Effector memory CD4-positive, alpha-beta T cell (primary cell): ENCODE measurements at regions not wholly inside any gene's neighbourhood (a gene's known extent, or its start where the extent isn't known, plus 50 kb on each side); places are given as distances from the start of the nearest gene placed in this dataset.
"Not testable (repeated sequence)": the region's sequence is repeated elsewhere in the genome, so short reads cannot be mapped to it uniquely, and the experiment has no call there.

Experiments
- DNase-seq, 3 donors: peaks; one replicate each; pipeline ENCODE4 v3.0.0-alpha.2; 2020
- H3K27ac ChIP-seq: 2 replicates; pipeline ENCODE4 v1.7.0; 2013; ENCODE audit warnings: mild to moderate bottlenecking, low read length, moderate library complexity; ENCODE audit not compliant: insufficient read depth, poor library complexity, severe bottlenecking
- H3K27me3 ChIP-seq: replicated peaks from 2 replicates; pipeline ENCODE4 v1.7.0; 2013; ENCODE audit warnings: mild to moderate bottlenecking, low read length; ENCODE audit not compliant: insufficient read depth, control insufficient read depth, poor library complexity, severe bottlenecking
- H3K36me3 ChIP-seq: 2 replicates; pipeline ENCODE4 v1.7.0; 2013; ENCODE audit warnings: mild to moderate bottlenecking, low read length, moderate library complexity; ENCODE audit not compliant: control insufficient read depth, insufficient read depth
- H3K4me1 ChIP-seq: 2 replicates; pipeline ENCODE4 v1.7.0; 2013; ENCODE audit warnings: low read length, mild to moderate bottlenecking; ENCODE audit not compliant: control insufficient read depth, insufficient read depth, poor library complexity, severe bottlenecking
- H3K4me3 ChIP-seq: 2 replicates; pipeline ENCODE4 v1.7.0; 2013; ENCODE audit warnings: low read length, low read depth, mild to moderate bottlenecking; ENCODE audit not compliant: insufficient read depth, poor library complexity, severe bottlenecking
- H3K9me3 ChIP-seq: 2 replicates; pipeline ENCODE4 v1.7.0; 2013; ENCODE audit warnings: mild to moderate bottlenecking, low read length, moderate library complexity; ENCODE audit not compliant: control insufficient read depth

DNA sequence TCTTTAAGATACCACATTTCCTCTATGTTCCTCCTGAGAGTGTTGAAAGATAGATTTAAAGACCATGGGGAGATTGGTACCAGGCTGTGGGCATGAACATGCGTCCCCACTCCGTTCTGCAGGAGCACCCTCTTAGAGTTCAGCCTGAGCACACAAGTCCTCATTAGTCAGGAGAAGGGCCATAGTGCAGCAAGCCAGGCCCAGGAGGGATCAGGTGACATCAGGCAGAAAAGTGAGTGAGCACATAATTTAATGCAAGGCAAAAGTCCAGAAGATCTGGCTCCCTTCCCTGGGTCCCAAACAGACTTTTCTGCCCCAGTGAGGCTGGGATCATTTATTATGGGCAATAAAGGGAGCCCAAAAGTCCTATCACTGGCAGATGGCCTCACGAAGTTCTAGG, 263.7 kb upstream of the AGTR2 start:
- Histone ChIP-seq H3K36me3 (no peaks in the 10 kb centered on the region), H3K4me3 (no peak overlapping the region), H3K27ac (no peak overlapping the region), H3K9me3 (no peaks in the 10 kb centered on the region), H3K4me1 (no peaks in the 10 kb centered on the region), H3K27me3 (no peaks in the 10 kb centered on the region)
- no peak for DNase-seq

DNA sequence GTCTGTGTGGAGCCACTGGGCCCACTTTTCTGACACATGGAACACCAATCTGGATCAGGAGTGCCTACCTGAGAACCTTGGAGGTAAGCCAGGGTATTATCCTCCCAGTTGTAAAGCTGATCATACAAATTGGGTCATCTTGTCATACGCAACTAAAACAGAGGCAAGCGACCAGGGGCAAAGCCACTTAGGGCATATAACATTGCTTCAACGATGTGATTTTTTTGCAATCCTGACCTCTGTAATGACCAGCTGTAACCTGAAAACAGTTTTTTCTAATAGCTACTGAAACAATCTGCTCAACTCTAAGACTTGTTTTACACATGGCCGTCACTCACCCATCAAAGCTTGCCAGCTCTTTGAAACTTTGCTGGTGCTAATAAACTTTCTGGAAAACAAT, 261.5 kb upstream of the AGTR2 start:
- Histone ChIP-seq H3K9me3 (no peaks in the 10 kb centered on the region), H3K4me3 (no peak overlapping the region), H3K27ac (no peak overlapping the region), H3K27me3 (no peaks in the 10 kb centered on the region), H3K36me3 (no peaks in the 10 kb centered on the region), H3K4me1 (no peaks in the 10 kb centered on the region)
- DNase-seq, result no peak

DNA sequence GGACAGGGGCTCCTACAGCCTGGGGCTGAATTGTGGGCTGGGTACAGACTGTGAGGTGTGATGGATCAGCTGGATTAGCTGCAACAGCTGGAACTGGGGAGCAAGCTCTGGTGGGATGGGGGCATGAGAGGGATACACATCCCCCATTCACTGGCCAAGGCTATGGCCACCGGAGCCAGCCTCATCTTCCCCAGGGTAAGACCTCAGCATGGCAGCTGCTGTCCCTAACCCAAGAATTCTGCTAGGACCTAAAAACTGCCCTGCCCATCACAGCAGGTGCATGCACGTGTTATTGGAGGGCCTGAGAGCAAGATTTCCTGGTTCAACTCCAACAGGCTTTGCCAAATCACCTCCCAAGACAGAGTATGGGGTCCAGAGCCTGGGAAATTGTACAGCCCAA, 258.6 kb upstream of the AGTR2 start:
- H3K9me3 ChIP-seq, result no peaks in the 10 kb centered on the region
- H3K27ac ChIP-seq, result no peak overlapping the region
- no peak overlapping the region for H3K4me3 ChIP-seq
- H3K36me3 ChIP-seq, result no peaks in the 10 kb centered on the region
- H3K27me3 ChIP-seq, result no peaks in the 10 kb centered on the region
- DNase-seq, result no peak
- no peaks in the 10 kb centered on the region for H3K4me1 ChIP-seq

DNA sequence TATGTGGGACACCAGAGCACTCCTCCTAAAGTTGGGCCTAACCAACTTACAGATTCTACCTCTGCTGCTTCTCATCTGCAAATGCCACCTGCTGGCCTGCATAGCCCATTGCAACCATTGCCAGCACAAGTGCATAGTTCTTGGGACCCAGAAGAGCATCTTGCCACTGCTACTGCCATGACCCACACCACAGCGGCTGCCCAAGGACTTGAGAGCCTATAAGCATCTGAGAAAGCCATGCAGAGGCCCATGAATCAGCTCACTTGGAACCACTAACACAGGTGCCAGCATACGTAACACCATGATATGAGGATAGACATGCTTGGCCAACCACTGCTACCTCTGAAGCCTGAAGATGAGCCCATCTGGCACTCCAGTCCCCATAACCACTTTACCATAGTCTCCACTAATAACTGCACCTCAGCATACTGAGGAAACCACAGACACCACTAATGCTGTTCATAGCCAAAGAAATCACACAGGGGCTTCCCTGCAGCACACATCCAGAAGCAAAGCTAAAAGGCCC, 258.1 kb upstream of the AGTR2 start:
- DNase-seq, result no peak
- no peak overlapping the region for H3K27ac ChIP-seq
- H3K4me3 ChIP-seq, result no peak overlapping the region
- H3K27me3 ChIP-seq, result no peaks in the 10 kb centered on the region
- no peaks in the 10 kb centered on the region for H3K4me1 ChIP-seq
- no peaks in the 10 kb centered on the region for H3K9me3 ChIP-seq
- H3K36me3 ChIP-seq, result no peaks in the 10 kb centered on the region

DNA sequence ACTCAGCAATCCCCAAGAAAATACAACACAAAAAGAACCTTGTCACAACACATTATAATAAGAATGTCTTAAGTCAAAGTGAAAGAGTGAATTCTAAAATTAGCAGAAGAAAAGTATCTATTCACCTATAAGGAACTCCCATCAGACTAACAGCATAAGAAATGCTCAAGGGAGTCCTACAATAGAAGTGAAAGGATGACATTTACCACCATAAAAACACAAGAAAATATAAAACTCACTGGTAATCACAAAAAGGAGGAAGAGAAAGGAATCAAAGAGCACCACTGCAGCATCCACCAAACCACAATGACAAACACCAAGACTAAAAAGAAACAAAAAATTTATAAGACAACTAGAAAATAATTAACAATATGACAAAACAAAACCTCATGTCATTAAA, 257.0 kb upstream of the AGTR2 start:
- H3K27ac ChIP-seq, result no peak overlapping the region
- H3K9me3 ChIP-seq, result no peaks in the 10 kb centered on the region
- H3K4me1 ChIP-seq, result no peaks in the 10 kb centered on the region
- DNase-seq, result no peak
- no peak overlapping the region for H3K4me3 ChIP-seq
- no peaks in the 10 kb centered on the region for H3K36me3 ChIP-seq
- H3K27me3 ChIP-seq, result no peaks in the 10 kb centered on the region

DNA sequence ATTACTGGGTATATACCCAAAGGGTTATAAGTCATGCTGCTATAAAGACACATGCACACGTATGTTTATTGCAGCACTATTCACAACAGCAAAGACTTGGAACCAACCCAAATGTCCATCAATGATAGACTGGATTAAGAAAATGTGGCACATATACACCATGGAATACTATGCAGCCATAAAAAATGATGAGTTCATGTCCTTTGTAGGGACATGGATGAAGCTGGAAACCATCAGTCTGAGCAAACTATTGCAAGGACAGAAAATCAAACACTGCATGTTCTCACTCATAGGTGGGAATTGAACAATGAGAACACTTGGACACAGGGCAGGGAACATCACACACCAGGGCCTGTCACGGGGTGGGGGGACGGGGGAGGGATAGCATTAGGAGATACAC, 254.9 kb upstream of the AGTR2 start:
- H3K9me3 ChIP-seq, DNase-seq: not testable (repeated sequence)

DNA sequence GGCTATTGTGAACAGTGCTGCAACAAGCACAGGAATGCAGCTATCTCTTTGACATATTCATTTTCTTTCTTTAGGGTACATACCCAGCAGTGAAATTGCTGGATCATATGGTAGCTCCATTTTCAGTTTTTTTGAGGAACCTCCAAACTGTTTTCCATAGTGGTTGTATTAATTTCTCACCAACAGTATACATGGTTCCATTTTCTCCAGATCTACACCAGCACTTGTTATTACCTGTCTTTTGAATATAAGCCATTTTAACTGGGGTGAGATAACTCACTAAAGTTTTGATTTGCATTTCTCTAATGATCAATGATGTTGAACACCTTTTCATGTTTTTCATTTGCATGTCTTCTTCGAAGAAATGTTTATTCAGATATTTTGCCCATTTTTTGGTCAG, 241.1 kb upstream of the AGTR2 start:
- H3K36me3 ChIP-seq, result no peaks in the 10 kb centered on the region
- H3K9me3 ChIP-seq, result no peaks in the 10 kb centered on the region
- DNase-seq, result no peak
- no peak overlapping the region for H3K4me3 ChIP-seq
- H3K27me3 ChIP-seq, result no peaks in the 10 kb centered on the region
- H3K27ac ChIP-seq, result no peak overlapping the region
- H3K4me1 ChIP-seq, result no peaks in the 10 kb centered on the region

More for the DNA sequence above, 254.9 kb upstream of the AGTR2 start:
- not testable (repeated sequence) for H3K4me3 ChIP-seq, H3K4me1 ChIP-seq, H3K27ac ChIP-seq, H3K36me3 ChIP-seq, H3K27me3 ChIP-seq

DNA sequence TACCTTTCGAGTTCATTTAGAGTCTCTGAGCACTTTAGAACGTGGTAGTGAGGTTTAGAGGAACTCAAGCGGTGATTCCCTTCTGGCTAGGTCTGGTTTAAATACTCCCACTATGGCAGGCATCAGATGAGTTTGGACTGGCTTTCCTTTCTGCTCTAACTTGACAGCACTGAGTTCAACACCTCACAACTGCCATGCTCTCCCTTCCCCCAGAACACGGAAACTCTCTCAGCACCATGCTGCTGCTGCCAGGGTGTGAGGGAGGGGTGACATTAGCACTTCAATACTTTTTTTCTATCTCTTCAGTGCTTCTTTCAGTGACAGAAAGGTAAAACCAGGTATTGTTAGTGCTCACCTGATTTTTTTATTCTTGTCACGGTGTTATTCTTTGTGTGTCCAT, 234.5 kb upstream of the AGTR2 start:
- no peak for DNase-seq
- H3K4me3 ChIP-seq, result no peak overlapping the region
- no peaks in the 10 kb centered on the region for H3K27me3 ChIP-seq
- no peak overlapping the region for H3K27ac ChIP-seq
- H3K4me1 ChIP-seq, result no peaks in the 10 kb centered on the region
- H3K9me3 ChIP-seq, result no peaks in the 10 kb centered on the region
- H3K36me3 ChIP-seq, result no peaks in the 10 kb centered on the region

DNA sequence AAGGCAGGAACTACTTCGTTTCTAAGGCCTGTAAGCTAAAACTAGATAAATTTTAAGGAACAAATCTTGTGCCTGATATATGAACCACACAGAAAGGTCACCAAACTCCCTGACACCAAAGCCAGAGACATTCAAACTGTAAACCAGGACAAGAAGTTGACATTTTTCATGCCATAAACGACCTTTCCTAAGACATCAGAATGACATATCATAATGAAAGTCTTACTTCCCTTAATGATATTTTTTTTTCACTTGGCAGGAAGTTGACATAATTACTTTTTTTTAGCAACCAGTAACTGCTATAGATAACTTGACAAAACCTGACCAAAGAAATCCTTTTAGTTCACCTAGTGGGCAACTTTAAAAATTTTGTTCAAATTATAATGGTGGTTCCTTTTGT, 231.5 kb upstream of the AGTR2 start:
- H3K36me3 ChIP-seq, result no peaks in the 10 kb centered on the region
- no peaks in the 10 kb centered on the region for H3K27me3 ChIP-seq
- DNase-seq, result no peak
- H3K4me3 ChIP-seq, result no peak overlapping the region
- no peaks in the 10 kb centered on the region for H3K9me3 ChIP-seq
- H3K27ac ChIP-seq, result no peak overlapping the region
- no peaks in the 10 kb centered on the region for H3K4me1 ChIP-seq

DNA sequence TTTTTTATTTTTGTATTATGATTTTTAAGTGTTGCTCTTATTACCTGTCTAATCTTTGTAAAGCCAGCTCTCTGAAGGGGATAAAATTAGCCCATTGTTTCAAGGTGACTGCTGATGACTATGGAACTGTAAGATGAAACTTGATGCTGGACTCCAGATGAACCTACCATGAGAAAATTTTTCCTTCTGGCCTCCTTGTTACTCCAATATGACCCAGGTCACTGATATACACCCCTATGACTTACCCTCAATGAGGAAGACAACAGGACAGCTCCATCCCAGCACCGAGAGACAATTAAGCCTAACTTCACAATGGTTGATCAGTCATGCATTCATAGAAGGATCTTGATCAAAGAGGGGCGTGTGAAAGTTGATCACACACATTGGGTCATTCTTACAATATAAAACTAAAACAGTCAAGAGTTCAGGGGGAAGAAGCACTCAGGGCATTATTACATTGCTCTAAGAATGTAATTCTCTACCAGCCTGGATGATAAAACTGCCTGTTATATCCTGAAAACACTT, 230.8 kb upstream of the AGTR2 start:
- H3K9me3 ChIP-seq, result no peaks in the 10 kb centered on the region
- H3K27me3 ChIP-seq, result no peaks in the 10 kb centered on the region
- no peaks in the 10 kb centered on the region for H3K36me3 ChIP-seq
- H3K4me1 ChIP-seq, result no peaks in the 10 kb centered on the region
- no peak overlapping the region for H3K27ac ChIP-seq
- H3K4me3 ChIP-seq, result no peak overlapping the region
- DNase-seq, result no peak
